HG03460 (cell line): ENCODE measurements at regions not wholly inside any gene's neighbourhood (a gene's known extent, or its start where the extent isn't known, plus 50 kb on each side); places are given as distances from the start of the nearest gene placed in this dataset.

Experiments
- ATAC-seq: cut with Tn5 transposase; IDR thresholded peaks from one replicate; pipeline ENCODE4 v1.9.1; 2021; ENCODE audit not compliant: unreplicated experiment

DNA sequence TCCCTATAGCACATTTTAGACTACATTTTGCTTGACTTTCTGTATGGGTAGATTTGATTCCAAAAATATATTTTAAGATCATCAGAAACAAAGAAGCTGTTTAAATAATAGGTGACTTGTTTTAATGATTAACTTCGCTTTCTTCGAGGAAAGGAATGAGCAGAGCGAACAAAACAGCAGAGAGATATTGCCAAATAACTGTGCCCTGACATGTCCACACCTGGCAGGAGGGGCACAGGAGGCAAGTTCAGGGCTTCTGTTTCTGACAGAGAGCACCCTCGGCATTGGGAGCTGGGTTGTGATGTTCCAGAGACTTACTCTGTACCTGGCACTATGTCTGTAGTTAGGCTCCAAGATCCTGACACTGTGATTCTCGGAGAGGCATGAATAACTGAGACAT lies 155.7 kb upstream of the SASH1 start:
- no peak for ATAC-seq

DNA sequence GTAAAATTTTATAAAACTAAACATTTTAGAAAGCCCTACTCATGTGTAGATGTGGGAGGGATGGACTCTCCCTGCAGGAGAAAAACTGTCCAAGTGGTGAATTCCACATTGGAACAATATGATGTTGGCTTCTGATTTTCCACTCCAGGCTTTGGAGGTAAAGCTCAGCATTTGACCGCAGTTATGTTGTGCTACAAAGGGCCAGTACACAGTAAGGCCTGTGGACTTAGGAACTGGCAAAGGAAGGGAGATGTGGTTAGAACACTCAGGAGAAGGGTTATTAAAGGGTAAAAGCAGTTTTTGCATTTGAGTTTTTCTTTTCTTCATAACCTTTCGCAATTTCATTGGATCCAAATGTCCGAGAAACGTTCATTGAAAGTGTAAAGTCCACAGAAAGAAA lies 150.3 kb upstream of the SASH1 start:
- no peak for ATAC-seq

DNA sequence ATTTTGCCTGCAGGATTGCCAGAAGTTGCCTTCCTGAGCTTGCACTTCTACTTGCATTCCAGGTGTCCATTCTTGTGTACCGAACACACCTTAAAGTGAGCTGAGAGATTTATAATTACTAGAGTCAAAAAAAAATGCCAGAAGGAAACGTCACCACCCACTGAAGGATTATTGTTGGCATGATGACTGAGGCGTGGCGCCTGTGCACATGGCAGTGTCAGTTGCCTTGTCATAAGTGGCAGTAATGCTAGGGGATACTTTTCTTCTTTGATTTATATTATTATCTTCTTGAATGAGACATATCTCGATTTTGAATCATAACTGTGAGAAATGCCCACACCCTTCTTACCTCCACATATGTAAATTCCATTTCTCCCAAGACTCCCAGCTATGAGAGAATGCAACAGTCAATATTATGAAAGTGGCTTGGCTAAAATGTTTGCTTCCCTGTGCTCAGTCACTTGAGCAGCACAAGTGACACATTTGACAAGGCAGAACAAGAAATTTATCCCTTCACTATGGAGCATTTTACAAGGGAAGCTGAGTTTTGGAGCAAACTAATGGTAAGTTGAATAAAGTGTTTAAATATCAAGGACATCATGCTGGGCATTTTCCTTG lies 149.5 kb upstream of the SASH1 start:
- ATAC-seq = no peak

DNA sequence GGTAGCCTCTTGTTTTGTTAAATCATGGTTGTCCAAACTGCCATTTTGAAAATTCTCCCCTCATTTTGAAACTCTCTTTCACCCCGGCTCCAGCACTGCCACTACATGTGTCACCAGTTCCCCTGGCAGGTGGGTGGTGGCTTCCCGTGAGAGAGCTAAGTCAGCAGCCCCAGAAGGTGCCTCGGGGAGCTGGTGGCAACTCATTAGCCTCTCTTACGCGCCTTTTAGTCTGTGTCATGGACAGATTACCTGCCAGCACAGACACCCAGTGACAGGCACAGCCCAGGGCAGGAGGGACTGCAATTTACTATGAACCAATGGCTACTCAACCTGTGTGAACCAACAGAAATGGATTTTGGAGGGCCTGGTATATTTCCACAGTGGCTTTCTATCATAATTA lies 147.1 kb upstream of the SASH1 start:
- no peak for ATAC-seq

- ATAC-seq = no peak
Measured at GRCh38 chr6:148199584-148199983, 143.1 kb upstream of the SASH1 start.

- ATAC-seq = no peak
Measured at GRCh38 chr6:148200293-148200692, 142.3 kb upstream of the SASH1 start.

DNA sequence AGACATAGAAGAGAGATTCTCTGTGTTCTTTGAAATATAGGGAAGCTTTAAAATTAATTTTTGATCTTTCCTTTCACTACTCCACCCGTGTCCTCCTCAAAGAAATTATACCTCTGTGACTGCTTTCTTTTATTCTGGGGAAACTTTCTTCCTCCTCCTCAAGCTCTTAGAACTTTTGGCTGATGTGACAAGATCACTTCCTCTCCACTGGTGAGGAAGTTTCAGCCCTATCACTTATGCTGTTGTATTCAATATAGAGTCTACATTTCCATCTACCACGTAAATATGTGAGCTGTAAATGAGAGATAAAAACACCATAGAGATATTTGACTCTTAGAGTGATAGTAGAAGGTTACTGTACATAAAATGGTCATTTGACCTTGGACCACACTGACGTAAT lies 141.9 kb upstream of the SASH1 start:
- ATAC-seq = no peak

DNA sequence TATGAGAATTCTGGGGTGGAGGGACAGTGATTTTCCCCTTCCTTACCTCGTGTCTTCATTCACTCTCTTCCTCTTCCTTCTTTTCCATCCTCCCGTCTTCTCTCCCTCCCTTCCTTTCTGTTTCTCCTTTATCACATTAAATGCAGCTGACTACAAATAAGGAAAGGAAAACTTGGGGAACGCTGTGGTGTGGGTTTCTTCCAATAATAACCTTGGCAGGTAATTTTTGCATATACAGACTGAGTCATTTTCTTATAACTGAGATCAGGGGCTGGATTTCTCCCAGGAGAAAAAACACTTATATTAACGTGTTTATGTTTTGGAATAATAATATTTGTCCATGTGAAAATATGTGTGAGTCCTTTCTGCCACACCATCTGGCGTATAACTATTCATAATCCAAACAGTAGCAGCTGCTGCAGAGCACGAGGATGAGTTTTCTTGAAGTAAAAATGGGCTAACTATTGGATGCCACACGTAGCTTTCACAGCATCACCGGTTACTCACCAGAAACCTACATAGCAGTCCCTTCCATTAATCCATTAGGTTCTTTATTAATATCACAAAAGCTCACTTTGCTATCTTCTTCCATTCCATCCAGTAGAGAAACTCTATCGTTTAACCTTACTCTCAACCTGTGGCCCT lies 139.2 kb upstream of the SASH1 start:
- ATAC-seq = no peak

- ATAC-seq = peak; percentile 100
Measured at GRCh38 chr6:148203970-148204369, 138.7 kb upstream of the SASH1 start.

DNA sequence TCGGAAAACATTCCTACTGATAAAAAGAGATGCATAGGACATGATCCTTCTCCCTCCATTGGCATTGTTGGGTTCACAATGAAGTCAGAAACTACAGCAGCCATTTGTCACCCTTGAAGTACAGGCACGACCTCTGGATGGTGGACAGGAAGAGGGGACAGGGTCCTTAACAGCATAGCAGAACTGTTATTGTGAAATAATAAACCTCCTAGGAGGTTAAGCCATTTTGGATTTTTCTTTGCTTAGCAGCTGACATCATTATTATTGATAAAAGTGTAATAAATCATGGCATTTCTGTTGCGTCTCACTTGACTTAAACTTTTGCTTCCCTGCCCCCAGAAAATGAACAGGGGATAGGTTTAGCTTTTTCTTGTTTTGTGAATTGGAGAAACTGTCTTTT lies 134.3 kb upstream of the SASH1 start:
- ATAC-seq = no peak

DNA sequence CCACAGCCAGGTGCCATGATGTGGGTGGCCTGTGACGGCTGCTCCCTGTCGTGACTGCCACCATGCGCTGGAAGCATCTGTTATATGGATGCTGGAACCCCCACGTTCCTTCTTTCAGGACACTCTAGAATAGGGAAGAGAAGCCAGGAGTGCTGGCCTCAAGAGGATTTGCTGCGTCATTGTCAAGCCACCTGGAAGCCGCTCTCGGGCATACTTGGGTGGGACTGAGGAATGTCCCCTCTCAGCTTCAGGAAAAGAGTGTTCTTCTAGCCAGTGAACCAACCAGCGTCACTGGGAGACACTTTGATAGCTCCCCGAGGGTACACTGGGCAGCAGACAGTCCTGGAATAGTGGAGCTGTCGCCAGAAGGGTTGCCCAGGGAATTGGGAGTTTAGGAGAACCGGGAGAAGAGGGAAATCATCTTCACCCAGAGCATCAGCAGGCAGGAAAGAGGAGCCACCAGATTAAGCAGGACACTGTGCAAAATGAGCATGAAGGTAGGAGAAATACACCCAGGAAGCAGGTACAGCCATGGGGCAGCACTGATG lies 130.8 kb upstream of the SASH1 start:
- no peak for ATAC-seq

DNA sequence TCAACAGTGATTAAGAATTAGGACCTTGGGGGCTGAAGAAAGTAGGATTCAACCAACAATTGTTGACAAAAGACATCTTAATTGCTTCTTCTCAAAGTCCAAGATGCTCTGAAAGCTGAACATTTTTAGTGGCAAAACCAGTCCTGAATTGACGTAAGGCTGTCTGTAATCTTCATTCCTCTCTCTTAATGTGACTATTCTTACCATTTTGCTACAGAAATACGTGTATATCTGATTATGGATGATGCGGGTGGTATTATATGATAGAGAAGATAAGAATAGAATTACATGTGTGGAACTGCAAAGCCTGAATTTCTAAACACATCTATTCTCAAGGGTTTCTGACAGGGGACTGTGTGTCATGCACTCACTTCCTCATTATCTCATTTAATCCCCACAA lies 130.3 kb upstream of the SASH1 start:
- no peak for ATAC-seq

GRCh38 chr6:148213366-148213765 lies 129.3 kb upstream of the SASH1 start:
- ATAC-seq = no peak

- no peak for ATAC-seq
Measured at GRCh38 chr6:148214667-148215066, 128.0 kb upstream of the SASH1 start.

DNA sequence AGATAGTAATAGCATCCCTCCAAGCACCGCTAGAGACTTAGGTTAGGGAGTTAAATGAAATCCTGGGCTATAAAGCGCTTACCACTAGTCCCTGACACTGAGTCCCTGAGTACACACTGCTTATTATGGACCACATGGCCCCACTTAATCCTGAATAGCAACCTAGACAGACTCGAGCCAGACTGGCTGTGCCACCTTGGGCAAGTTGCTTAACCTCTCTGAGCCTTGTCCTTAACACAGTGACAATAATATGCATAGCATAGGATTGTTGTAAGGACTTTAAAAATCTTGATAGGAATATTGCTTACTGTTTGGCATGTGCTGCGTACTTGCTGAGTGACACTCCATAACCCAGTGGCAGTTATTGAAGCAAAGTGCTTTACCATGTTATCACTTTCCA lies 125.6 kb upstream of the SASH1 start:
- no peak for ATAC-seq

GRCh38 chr6:148217921-148218320 lies 124.7 kb upstream of the SASH1 start:
- ATAC-seq = no peak

DNA sequence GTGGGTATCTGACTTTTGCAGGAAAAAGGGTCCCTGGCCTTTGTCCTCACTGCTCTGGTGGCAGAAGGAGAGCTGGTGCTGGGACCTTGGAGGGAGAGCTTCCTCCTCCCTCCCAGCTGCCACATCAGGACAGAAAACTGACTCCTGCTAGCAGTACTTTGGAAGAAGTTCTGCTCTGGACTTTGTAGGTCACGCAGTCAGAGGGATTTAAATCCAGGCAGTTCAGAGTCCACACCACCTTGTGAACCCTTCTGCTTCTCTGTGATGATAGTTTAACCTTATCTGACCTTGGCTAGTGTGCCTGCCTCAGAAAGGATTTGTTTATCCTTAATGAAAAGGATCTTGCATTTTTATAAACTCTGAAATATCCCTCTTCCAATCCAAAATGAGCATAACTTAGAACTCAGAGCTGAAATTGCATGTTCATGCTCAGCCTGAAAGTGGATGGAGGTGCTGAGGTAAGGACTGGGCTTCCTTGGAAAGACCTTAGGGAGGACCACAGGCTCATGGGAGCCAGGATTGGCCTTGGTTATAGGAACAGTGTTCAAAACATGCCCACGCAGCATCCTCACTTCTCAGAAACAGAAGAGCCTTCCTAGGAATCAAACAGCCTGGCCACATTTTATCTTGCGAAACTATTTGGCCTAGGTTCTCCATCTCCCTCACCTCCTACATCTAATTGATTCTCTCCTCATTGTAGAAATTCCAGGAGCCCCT lies 123.9 kb upstream of the SASH1 start:
- ATAC-seq = no peak

DNA sequence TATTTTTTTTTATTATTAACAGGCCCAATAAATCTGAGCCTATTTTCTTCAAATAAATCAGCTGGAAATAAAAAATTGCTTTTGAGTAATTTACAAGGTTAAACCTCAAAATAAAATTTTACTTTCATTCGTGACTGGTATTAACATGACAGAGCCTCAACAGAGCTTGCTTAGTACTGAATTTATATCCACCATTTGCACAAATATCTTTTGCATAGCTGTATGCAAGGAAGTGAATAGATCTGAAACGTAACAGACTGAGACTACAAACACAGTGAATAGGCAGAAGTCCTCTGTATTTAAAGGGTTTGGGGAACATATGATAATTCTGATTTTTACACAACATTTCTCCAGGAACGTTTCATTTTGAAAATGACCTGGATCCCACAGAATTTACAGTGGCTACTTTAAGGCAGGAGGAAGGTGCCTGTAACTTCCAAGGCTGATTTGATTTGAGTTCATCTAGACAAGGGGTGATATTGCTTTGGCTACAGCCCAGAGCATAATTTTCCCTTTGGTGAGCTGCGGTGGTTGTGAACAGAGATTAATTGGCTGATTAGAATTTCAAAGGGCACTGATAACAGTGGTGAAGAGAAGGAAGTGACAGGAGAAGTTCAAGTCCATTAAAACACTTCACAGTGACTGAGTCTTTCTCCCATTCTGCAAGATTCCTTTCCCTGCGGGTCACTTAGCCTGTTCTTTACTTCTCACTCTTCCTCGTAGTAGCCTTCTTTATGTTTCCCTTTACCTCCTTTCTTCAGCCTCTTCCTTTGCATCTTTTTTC lies 121.2 kb upstream of the SASH1 start:
- ATAC-seq = no peak

DNA sequence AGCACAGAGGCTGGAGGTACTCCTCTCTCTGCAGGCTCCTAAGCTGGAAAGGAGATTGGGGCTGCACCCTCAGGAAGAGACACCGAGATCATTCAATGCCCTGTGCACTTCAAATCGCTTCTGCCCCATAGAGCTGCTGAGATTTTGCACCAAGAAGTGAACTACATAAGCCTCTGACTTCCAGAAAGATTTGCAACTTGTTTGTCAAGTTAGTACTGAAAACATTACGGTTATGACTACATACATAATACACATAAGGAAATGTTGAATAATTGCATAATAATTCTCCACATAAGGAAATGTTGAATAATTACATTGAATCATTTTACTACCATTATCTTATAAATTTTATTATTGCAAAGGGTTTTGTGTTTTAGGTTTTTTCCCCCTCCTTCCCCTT lies 120.3 kb upstream of the SASH1 start:
- ATAC-seq = no peak

DNA sequence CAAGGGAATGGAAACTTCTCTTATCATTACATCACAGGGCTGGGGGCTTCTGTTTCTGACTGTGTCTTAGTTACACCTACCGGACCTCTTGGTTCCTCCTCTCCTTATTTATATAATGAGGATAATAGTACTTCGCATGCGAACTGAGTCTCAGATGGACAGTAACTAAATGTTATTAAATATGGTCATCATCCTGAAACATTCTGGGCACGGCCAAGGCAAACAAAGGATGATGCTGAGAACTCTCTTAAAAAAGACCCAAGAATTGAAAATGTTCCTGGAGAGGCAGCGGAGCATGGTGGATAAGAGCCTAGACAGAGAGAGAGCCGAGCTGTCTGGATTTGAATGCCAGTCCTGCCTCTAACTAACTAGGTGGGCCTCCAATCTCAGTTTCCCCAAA lies 119.8 kb upstream of the SASH1 start:
- no peak for ATAC-seq

GRCh38 chr6:148223424-148223842 lies 119.2 kb upstream of the SASH1 start:
- no peak for ATAC-seq
